NCI-H2107 treated with DMSO at 0.1 percent for 48 hours (cell line): ENCODE measurements at regions not wholly inside any gene's neighbourhood (a gene's known extent, or its start where the extent isn't known, plus 50 kb on each side); places are given as distances from the start of the nearest gene placed in this dataset.

Experiments
- DNase-seq: peaks from one replicate; lab custom pipeline; 2025; ENCODE audit not compliant: unreplicated experiment; lab: John Stamatoyannopoulos, UW

GRCh38 chr2:71849607-71850305 lies 297.9 kb downstream of the CYP26B1 start:
- DNase-seq, result no peak

- DNase-seq, result no peak
Measured at GRCh38 chr2:71849111-71849510, 298.6 kb downstream of the CYP26B1 start.

- no peak for DNase-seq
Measured at GRCh38 chr2:71846669-71847291, 300.9 kb downstream of the CYP26B1 start.

- DNase-seq, result no peak
Measured at GRCh38 chr2:71846072-71846471, 301.6 kb downstream of the CYP26B1 start.

DNA sequence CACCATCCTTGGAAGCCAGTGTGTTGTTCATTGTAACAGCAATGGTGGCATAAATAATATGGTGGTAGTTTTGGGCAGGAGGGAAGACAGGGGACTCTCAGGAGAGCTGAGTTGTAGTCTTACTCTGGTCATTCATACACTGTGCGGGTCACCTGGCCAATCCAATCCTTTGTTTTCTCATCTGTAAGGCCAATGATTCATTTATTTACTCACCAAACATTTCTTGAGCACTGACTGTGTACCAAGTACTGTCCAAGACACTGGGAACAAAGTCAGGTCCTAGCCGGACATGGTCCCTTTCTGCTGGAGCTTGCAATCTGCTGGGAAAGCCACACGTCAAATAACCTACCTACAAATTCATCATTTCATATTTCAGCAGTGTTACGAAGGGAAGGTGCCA lies 302.7 kb downstream of the CYP26B1 start:
- no peak for DNase-seq

DNA sequence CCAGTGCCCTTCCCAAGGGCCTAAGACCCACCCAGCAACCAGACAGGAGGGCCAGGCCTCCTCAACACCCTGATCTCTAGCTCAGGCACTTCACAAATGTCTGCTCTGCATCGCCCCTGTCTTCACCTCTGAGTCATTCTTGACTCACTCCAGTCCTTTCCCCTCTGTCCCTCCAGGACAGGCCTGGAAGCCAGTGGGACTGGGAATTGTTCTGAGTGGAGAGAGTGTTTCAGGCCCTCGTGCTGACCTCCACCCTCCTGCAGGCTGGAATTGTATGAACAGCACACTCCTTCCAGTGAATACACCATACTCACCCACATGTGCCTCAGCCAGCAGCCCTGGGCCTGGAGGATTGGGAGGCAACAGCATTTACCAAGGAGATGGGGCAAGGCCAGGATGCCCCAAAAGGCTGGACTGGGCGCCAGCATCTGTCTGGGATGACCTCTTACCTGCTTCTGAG lies 304.2 kb downstream of the CYP26B1 start:
- DNase-seq, result no peak

DNA sequence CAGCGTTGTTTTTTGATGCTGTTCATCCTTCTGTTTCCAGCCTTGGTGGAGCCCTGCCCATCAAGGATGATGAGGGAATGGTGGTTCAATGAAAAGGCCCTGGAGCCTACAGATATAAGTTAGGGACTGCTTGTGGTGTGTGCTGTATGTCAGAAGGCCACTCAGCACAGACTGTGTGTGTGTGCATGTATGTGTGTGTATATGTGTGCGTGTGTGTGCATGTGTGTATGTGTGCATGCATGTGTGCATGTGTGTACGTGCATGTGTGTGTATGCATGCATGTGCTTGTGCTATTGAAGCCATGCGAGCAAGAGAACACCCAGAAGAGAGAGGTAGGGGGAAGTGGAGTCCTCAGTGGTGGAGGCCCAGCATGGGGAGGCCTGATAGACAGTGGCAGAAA lies 304.9 kb downstream of the CYP26B1 start:
- no peak for DNase-seq

- DNase-seq, result no peak
Measured at GRCh38 chr2:71839826-71840225, 307.8 kb downstream of the CYP26B1 start.

- no peak for DNase-seq
Measured at GRCh38 chr2:71834796-71835195, 312.9 kb downstream of the CYP26B1 start.

DNA sequence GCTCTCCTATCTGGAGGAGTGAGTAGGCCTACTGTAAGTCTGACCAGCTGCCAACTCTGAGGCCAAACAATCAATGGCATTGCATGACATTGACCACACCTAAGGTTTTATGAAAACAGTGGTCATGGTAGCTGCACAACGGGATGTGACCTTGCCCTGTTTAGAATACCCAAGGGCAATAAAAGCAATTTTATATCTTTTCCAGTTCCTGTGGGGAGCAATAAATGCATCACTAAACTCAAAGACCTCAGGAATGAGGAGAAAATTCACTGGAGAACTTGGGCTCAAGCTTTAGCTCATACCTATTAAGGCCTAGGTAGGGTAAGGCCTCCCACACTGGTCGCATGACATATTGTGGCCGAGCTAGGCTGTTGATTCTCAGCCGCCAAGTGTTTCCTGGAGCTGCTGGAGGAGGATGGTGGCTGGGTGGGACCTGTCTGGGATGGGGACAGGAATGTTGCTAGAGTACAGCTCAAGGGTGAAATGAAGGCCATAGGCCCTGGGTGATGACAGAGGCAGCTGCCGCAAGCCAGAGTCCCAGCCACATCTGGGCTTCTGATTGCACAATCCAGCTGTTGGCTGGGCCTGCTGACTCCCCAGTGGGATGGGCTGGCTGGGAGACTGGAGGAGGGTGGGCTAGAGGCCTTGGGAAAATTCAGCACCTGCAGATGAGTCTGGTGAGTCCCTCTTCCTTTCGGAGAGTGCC lies 313.7 kb downstream of the CYP26B1 start:
- no peak for DNase-seq

DNA sequence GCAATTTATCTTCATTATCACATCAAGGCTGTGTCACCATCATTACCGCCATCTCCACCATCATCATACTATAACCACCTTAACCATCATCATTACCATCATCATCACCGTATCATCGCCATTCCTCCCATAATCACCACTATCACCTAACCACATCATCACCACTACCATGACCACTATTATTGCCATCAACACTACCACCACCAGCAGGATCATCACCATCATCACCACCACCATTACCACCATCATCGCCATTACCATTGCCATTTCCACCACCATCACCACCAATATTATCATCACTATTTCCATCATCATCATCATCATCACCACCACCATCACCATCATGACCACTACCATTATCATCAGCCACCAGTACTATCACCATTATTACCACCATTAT lies 314.4 kb downstream of the CYP26B1 start:
- DNase-seq, result no peak

- DNase-seq, result no peak
Measured at GRCh38 chr2:71832844-71833243, 314.8 kb downstream of the CYP26B1 start.

DNA sequence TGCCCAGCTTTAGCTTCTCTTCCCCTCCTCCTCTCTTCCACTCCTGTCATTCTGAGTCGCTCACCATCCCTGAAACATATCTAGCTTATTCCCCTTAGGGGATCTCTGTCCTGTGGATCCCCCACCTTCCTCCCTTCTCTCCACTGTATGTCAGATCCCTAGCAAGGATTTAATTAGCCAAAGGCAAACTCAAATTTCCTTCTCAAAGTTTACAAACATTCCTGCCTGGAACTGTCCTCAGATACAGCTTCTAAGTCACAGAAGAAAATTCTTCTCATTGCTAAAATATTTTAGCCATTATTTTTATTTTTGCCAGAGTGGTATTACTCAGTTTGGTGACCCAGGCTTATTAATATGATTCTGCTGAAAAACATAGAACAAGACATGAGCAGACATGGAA lies 315.3 kb downstream of the CYP26B1 start:
- DNase-seq, result no peak

DNA sequence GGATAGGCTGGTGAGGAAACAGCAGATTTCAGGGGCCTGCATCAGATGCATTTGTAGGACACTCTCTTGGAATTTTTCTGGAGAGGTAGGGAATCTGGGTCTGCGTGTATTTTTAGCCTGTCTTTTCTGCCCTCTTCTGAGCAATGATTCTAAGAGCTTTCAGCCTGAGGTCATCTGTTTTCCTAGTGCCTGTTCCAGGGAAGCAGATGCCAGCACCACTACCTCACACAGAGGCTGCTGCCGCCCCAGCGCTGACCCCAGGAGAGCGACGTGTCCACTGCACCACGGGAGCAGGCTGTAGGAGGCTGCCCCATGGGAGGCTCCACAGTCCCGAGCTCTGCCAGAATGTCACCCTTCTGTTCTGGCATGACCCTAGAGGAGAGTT lies 316.5 kb downstream of the CYP26B1 start:
- no peak for DNase-seq

DNA sequence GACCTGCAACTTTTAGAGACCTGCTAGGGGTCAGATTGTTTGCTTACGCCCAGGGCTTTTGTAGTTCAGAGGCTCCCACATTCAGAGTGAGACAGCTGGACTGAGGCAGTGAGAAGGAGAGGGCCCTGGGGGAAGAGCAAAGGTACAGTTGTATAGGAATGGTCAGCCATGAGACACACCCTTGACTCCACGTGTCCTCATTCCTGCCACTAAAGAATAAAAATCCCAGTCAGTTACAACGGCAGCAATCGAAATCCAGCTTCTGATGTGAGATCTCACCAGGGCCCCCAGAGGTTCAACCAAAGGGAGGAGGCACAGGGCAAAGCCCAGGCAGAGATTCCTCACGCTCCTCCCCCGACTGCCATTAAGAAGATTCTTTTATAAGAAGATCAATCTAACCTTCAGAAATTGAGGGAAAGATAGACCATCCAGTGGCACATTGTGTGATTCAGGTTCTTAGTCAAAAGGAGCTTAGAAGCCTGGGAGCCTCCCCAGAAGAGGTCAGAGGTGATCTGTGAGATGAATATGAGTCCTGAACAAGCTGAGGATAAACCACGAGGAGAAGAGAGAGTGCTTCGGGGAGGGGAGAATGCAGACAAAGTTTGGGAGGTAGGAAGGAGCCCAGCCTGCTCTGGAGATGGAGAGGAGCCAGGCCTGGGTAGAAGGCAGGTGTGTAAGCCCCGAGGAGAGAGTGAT lies 317.0 kb downstream of the CYP26B1 start:
- no peak for DNase-seq

GRCh38 chr2:71829008-71829407 lies 318.7 kb downstream of the CYP26B1 start:
- DNase-seq, result no peak

GRCh38 chr2:71827973-71828372 lies 319.7 kb downstream of the CYP26B1 start:
- DNase-seq, result no peak

DNA sequence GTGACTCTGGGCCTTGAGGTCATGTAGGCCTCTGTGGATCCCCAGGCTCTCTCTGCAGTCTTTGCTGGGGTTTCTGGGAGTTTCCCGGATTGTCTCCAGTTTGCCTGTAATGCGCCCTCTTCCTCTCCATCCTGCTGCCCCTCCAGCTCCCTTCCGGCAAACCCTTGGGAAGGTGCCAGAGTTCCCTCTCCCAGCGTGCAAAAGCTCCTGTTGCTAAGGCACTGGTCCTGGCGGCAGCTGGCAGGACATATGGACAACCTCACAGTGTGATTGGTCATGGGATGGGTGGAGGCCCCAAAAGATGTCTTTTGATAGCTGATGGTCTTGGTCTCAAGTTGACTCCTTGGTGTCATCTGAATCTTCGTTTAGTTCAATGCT lies 320.1 kb downstream of the CYP26B1 start:
- no peak for DNase-seq

- no peak for DNase-seq
Measured at GRCh38 chr2:71826826-71827523, 320.7 kb downstream of the CYP26B1 start.

- no peak for DNase-seq
Measured at GRCh38 chr2:71826299-71826698, 321.4 kb downstream of the CYP26B1 start.

- DNase-seq, result no peak
Measured at GRCh38 chr2:71824436-71824835, 323.2 kb downstream of the CYP26B1 start.
